Neural cell (in vitro differentiated cells): ENCODE measurements at regions not wholly inside any gene's neighbourhood (a gene's known extent, or its start where the extent isn't known, plus 50 kb on each side); places are given as distances from the start of the nearest gene placed in this dataset.

ENCODE experiments used
- H2AFZ ChIP-seq: fragments of 200-600, 300-800 bp; sonication (generic), shearing (Covaris generic); 2 replicates; pipeline ENCODE4 v1.6.0; 2014; ENCODE audit warnings: low read depth, mild to moderate bottlenecking, antibody characterized with exemption, low read length, moderate library complexity
- H3F3A ChIP-seq: fragments of 200-600 bp; shearing (Covaris generic); 2 replicates; pipeline ENCODE4 v1.6.1; 2016; ENCODE audit warnings: mild to moderate bottlenecking, moderate library complexity, mixed read lengths, antibody characterized with exemption, low read length; ENCODE audit not compliant: insufficient read depth, poor library complexity, severe bottlenecking
- H3K27ac ChIP-seq: fragments of 200-600, 300-800 bp; sonication (generic), shearing (Covaris generic); 2 replicates; pipeline ENCODE4 v1.5.1; 2014; ENCODE audit warnings: mild to moderate bottlenecking, low read length, moderate library complexity
- H3K27me3 ChIP-seq: fragments of 300-800, 200-600 bp; sonication (generic), shearing (Covaris generic); 2 replicates; pipeline ENCODE4 v1.6.0; 2014; ENCODE audit warnings: mild to moderate bottlenecking, low read depth, low read length, moderate library complexity; ENCODE audit not compliant: insufficient read depth
- H3K36me3 ChIP-seq: fragments of 300-800, 200-600 bp; sonication (generic), shearing (Covaris generic); 2 replicates; pipeline ENCODE4 v1.5.1; 2014; ENCODE audit warnings: mild to moderate bottlenecking, antibody characterized with exemption, low read length, moderate library complexity; ENCODE audit not compliant: insufficient read depth
- H3K4me2 ChIP-seq: fragments of 300-800, 200-600 bp; sonication (generic), shearing (Covaris generic); 2 replicates; pipeline ENCODE4 v1.6.0; 2014; ENCODE audit warnings: mild to moderate bottlenecking, low read length
- H3K4me3 ChIP-seq: fragments of 300-800, 200-600 bp; sonication (generic), shearing (Covaris generic); 2 replicates; pipeline ENCODE4 v1.5.1; 2014; ENCODE audit warnings: mild to moderate bottlenecking, low read length, moderate library complexity
- H3K79me2 ChIP-seq: fragments of 200-600 bp; shearing (Covaris generic); replicated peaks from 2 replicates; pipeline ENCODE4 v1.6.0; 2014; ENCODE audit warnings: mild to moderate bottlenecking, low read length, moderate library complexity; ENCODE audit not compliant: insufficient read depth
- H3K9ac ChIP-seq: fragments of 300-800, 200-600 bp; sonication (generic), shearing (Covaris generic); 2 replicates; pipeline ENCODE4 v1.6.1; 2016; ENCODE audit warnings: mild to moderate bottlenecking, low read length, mixed read lengths
- H3K9me2 ChIP-seq: fragments of 200-600 bp; shearing (Covaris generic); 2 replicates; pipeline ENCODE4 v1.6.1; 2016; ENCODE audit warnings: mild to moderate bottlenecking, low read length, mixed read lengths; ENCODE audit not compliant: insufficient read depth
- H3K9me3 ChIP-seq: fragments of 200-600, 300-800 bp; sonication (generic), shearing (Covaris generic); 2 replicates; pipeline ENCODE4 v1.6.1; 2016; ENCODE audit warnings: mild to moderate bottlenecking, mixed run types, low read length, moderate library complexity, mixed read lengths
- H4K20me1 ChIP-seq: fragments of 200-600 bp; shearing (Covaris generic); 2 replicates; pipeline ENCODE4 v1.6.1; 2016; ENCODE audit warnings: mild to moderate bottlenecking, mixed run types; ENCODE audit not compliant: insufficient read depth
- CTCF ChIP-seq: fragments of 450-650 bp; IDR thresholded peaks from 2 replicates; pipeline ENCODE4 v1.5.1; 2014; ENCODE audit warnings: antibody characterized with exemption, mild to moderate bottlenecking, moderate library complexity; ENCODE audit not compliant: poor library complexity, severe bottlenecking
- EP300 ChIP-seq: fragments of 450-650 bp; conservative IDR thresholded peaks from 2 replicates; pipeline ENCODE4 v1.6.1; 2014; ENCODE audit warnings: antibody characterized with exemption, mild to moderate bottlenecking, moderate library complexity; ENCODE audit not compliant: poor library complexity, severe bottlenecking
- EZH2 ChIP-seq: fragments of 200-600, 300-800 bp; shearing (Covaris generic), sonication (generic); IDR thresholded peaks from 2 replicates; pipeline ENCODE4 v1.6.1; 2014; ENCODE audit warnings: antibody characterized with exemption, low read length, borderline replicate concordance, mild to moderate bottlenecking; ENCODE audit not compliant: insufficient read depth, poor library complexity, severe bottlenecking
- MXI1 ChIP-seq: fragments of 450-650 bp; conservative IDR thresholded peaks from 2 replicates; pipeline ENCODE4 v1.6.1; 2014; ENCODE audit warnings: antibody characterized with exemption, mild to moderate bottlenecking; ENCODE audit not compliant: poor library complexity, severe bottlenecking
- POLR2AphosphoS5 ChIP-seq: IDR thresholded peaks from 2 replicates; pipeline ENCODE4 v1.6.1; 2012
- RAD21 ChIP-seq: fragments of 450-650 bp; conservative IDR thresholded peaks from 2 replicates; pipeline ENCODE4 v1.6.1; 2014; ENCODE audit warnings: antibody characterized with exemption, mild to moderate bottlenecking, moderate library complexity
- REST ChIP-seq: IDR thresholded peaks from 2 replicates; pipeline ENCODE4 v1.6.1; 2012; ENCODE audit warnings: borderline replicate concordance
- SMC3 ChIP-seq: fragments of 450-650 bp; conservative IDR thresholded peaks from 2 replicates; pipeline ENCODE4 v1.6.1; 2014; ENCODE audit warnings: antibody characterized with exemption, mild to moderate bottlenecking, moderate library complexity; ENCODE audit not compliant: poor library complexity
- TAF1 ChIP-seq: IDR thresholded peaks from 2 replicates; pipeline ENCODE4 v1.6.1; 2012; ENCODE audit warnings: low read depth

GRCh38 chr12:92359581-92360209 is 214.0 kb upstream of the BTG1 start:
- Histone ChIP-seq H3K9me2 (no peaks in the 10 kb centered on the region), H3F3A (no peaks in the 10 kb centered on the region), H3K4me3 (no peak overlapping the region), H3K9ac (no peak overlapping the region), H3K27ac (no peak overlapping the region), H3K9me3 (no peaks in the 10 kb centered on the region), H3K36me3 (no peaks in the 10 kb centered on the region), H3K4me2 (no peak overlapping the region), H3K27me3 (no peaks in the 10 kb centered on the region), H2AFZ (no peak overlapping the region), H4K20me1 (no peaks in the 10 kb centered on the region), H3K79me2 (no peaks in the 10 kb centered on the region)
- TF ChIP-seq RAD21 (no peak), CTCF (no peak), SMC3 (no peak), TAF1 (no peak), POLR2AphosphoS5 (no peak), MXI1 (no peak), REST (no peak), EZH2 (no peak), EP300 (no peak)

- Histone ChIP-seq H3F3A (no peaks in the 10 kb centered on the region), H3K9ac (no peak overlapping the region), H3K27ac (no peak overlapping the region), H3K4me2 (no peak overlapping the region), H3K4me3 (no peak overlapping the region), H3K9me3 (no peaks in the 10 kb centered on the region), H3K79me2 (no peaks in the 10 kb centered on the region), H3K27me3 (no peaks in the 10 kb centered on the region), H2AFZ (no peak overlapping the region), H3K36me3 (no peaks in the 10 kb centered on the region), H4K20me1 (no peaks in the 10 kb centered on the region), H3K9me2 (no peaks in the 10 kb centered on the region)
- TF ChIP-seq POLR2AphosphoS5 (no peak), SMC3 (no peak), RAD21 (no peak), CTCF (no peak), MXI1 (no peak), REST (no peak)
These were observed 212.1 kb upstream of the BTG1 start for GRCh38 chr12:92357584-92358261.
